Mesenchymal stem cell (in vitro differentiated cells and primary cell): ENCODE measurements at regions not wholly inside any gene's neighbourhood (a gene's known extent, or its start where the extent isn't known, plus 50 kb on each side); places are given as distances from the start of the nearest gene placed in this dataset.

Experiments
- DNase-seq: peaks from one replicate; pipeline ENCODE4 v3.0.0-alpha.2; 2013
- H2AFZ ChIP-seq: one replicate; pipeline ENCODE4 v1.6.1; 2013; ENCODE audit warnings: low read depth, mild to moderate bottlenecking, control low read depth, inconsistent platforms, low read length, moderate library complexity
- H2AK5ac ChIP-seq: 2 replicates; pipeline ENCODE4 v1.6.1; 2013; ENCODE audit warnings: low read length, moderate library complexity, mild to moderate bottlenecking, inconsistent platforms; ENCODE audit not compliant: severe bottlenecking
- H2BK120ac ChIP-seq: one replicate; pipeline ENCODE4 v1.6.1; 2013; ENCODE audit warnings: low read depth, mild to moderate bottlenecking, inconsistent platforms, low read length, moderate library complexity
- H2BK12ac ChIP-seq, 2 experiments: one replicate each; pipeline ENCODE4 v1.6.1; 2013; ENCODE audit warnings: inconsistent platforms in 2 of 2, low read length in 2 of 2, mild to moderate bottlenecking in 2 of 2, moderate library complexity in 2 of 2, control low read depth in 1 of 2
- H2BK15ac ChIP-seq: one replicate; pipeline ENCODE4 v1.6.1; 2013; ENCODE audit warnings: mild to moderate bottlenecking, low read depth, inconsistent platforms; ENCODE audit not compliant: poor library complexity, severe bottlenecking
- H2BK5ac ChIP-seq: 2 replicates; pipeline ENCODE4 v1.6.1; 2013; ENCODE audit warnings: low read depth, mild to moderate bottlenecking, low read length, control low read depth, inconsistent platforms; ENCODE audit not compliant: poor library complexity, severe bottlenecking
- H3K14ac ChIP-seq, 2 experiments: one replicate each; pipeline ENCODE4 v1.6.1; 2013; ENCODE audit warnings: inconsistent platforms in 2 of 2, low read length in 2 of 2, control low read depth in 1 of 2, mild to moderate bottlenecking in 1 of 2, moderate library complexity in 1 of 2
- H3K18ac ChIP-seq, 2 experiments: one replicate each; pipeline ENCODE4 v1.6.1; 2013; ENCODE audit warnings: inconsistent platforms in 2 of 2, low read length in 2 of 2, control low read depth in 1 of 2, low read depth in 1 of 2, mild to moderate bottlenecking in 1 of 2
- H3K23ac ChIP-seq, 2 experiments: one replicate each; pipeline ENCODE4 v1.6.1; 2013; ENCODE audit warnings: inconsistent platforms in 2 of 2, low read length in 2 of 2, mild to moderate bottlenecking in 2 of 2, moderate library complexity in 2 of 2, control low read depth in 1 of 2
- H3K27ac ChIP-seq: 2 replicates; pipeline ENCODE4 v1.5.1; 2013; ENCODE audit warnings: mild to moderate bottlenecking, moderate library complexity, low read length, control low read depth, inconsistent platforms; ENCODE audit not compliant: poor library complexity, severe bottlenecking
- H3K27me3 ChIP-seq, 2 experiments: 2 replicates each; pipeline versions ENCODE4 v1.6.1 to v1.7.0; 2013; ENCODE audit warnings: low read length in 2 of 2, mild to moderate bottlenecking in 2 of 2, moderate library complexity in 2 of 2, control low read depth in 1 of 2, inconsistent platforms in 1 of 2; ENCODE audit not compliant: control insufficient read depth in 1 of 2, insufficient read depth in 1 of 2
- H3K36me3 ChIP-seq, 2 experiments: 2 replicates each; pipeline versions ENCODE4 v1.6.1 to v1.7.0; 2013; ENCODE audit warnings: low read length in 2 of 2, control low read depth in 1 of 2, inconsistent platforms in 1 of 2, low read depth in 1 of 2, mild to moderate bottlenecking in 1 of 2; ENCODE audit not compliant: insufficient read depth in 2 of 2, control insufficient read depth in 1 of 2
- H3K4ac ChIP-seq, 2 experiments: one replicate each; pipeline ENCODE4 v1.6.1; 2013; ENCODE audit warnings: inconsistent platforms in 2 of 2, low read length in 2 of 2, mild to moderate bottlenecking in 2 of 2, moderate library complexity in 2 of 2, control low read depth in 1 of 2, low read depth in 1 of 2
- H3K4me1 ChIP-seq: 2 replicates; pipeline ENCODE4 v1.6.1; 2013; ENCODE audit warnings: low read depth, low read length, control low read depth; ENCODE audit not compliant: control insufficient read depth, insufficient read depth
- H3K4me2 ChIP-seq: 2 replicates; pipeline ENCODE4 v1.6.1; 2013; ENCODE audit warnings: low read length, mild to moderate bottlenecking, inconsistent platforms; ENCODE audit not compliant: poor library complexity, severe bottlenecking
- H3K4me3 ChIP-seq, 2 experiments: 2 replicates each; pipeline versions ENCODE4 v1.5.1 to v1.7.0; 2013; ENCODE audit warnings: low read length in 2 of 2, mild to moderate bottlenecking in 2 of 2, control low read depth in 1 of 2, low read depth in 1 of 2; ENCODE audit not compliant: insufficient read depth in 1 of 2
- H3K79me1 ChIP-seq: replicated peaks from 2 replicates; pipeline ENCODE4 v1.6.1; 2013; ENCODE audit warnings: mild to moderate bottlenecking, control low read depth, low read length, inconsistent platforms; ENCODE audit not compliant: poor library complexity, severe bottlenecking
- H3K9ac ChIP-seq: 2 replicates; pipeline ENCODE4 v1.7.0; 2013; ENCODE audit warnings: mild to moderate bottlenecking, low read length, moderate library complexity
- H3K9me3 ChIP-seq: 2 replicates; pipeline ENCODE4 v1.7.0; 2013; ENCODE audit warnings: mild to moderate bottlenecking, low read length; ENCODE audit not compliant: control insufficient read depth
- H4K8ac ChIP-seq: one replicate; pipeline ENCODE4 v1.6.1; 2013; ENCODE audit warnings: inconsistent platforms, mild to moderate bottlenecking, low read length, moderate library complexity
- H4K91ac ChIP-seq: one replicate; pipeline ENCODE4 v1.6.1; 2013; ENCODE audit warnings: mild to moderate bottlenecking, low read length, inconsistent platforms
- WGBS: methylation state at CpG from one replicate; pipeline ENCODE4 v1.1.7; 2013; ENCODE audit warnings: mixed read lengths; 5-methylcytosine and 5-hydroxymethylcytosine counted together

- H3K4me1 ChIP-seq: no peaks in the 10 kb centered on the region
- no peak overlapping the region for H4K91ac ChIP-seq
- no peak for DNase-seq
- H3K27me3 ChIP-seq: peaks cover 0 to 6% of the 10 kb centered on the region in 2 experiments
- WGBS: 56% methylated on average over 4 of the region's 6 CpGs
- H3K4ac ChIP-seq: no peak overlapping the region
- H3K4me3 ChIP-seq: no peak overlapping the region
- no peak overlapping the region for H3K9ac ChIP-seq
- H2BK5ac ChIP-seq: no peak overlapping the region
- no peaks in the 10 kb centered on the region for H3K36me3 ChIP-seq
- no peaks in the 10 kb centered on the region for H3K79me1 ChIP-seq
- H3K18ac ChIP-seq: no peak overlapping the region
- no peak overlapping the region for H3K23ac ChIP-seq
- H2BK12ac ChIP-seq: no peak overlapping the region
- H3K27ac ChIP-seq: no peak overlapping the region
- H2BK15ac ChIP-seq: no peak overlapping the region
- no peak overlapping the region for H3K4me2 ChIP-seq
- no peak overlapping the region for H3K14ac ChIP-seq
- H2BK120ac ChIP-seq: no peak overlapping the region
- no peak overlapping the region for H4K8ac ChIP-seq
- H3K9me3 ChIP-seq: peaks cover 11% of the 10 kb centered on the region
- H2AFZ ChIP-seq: no peak overlapping the region
- no peak overlapping the region for H2AK5ac ChIP-seq
Observed at GRCh38 chr16:9446471-9447194, 355.2 kb downstream of the HAPSTR1 start.

GRCh38 chr16:9447195-9447551 is 355.7 kb downstream of the HAPSTR1 start:
- no peak overlapping the region for H2BK15ac ChIP-seq
- H3K27ac ChIP-seq: no peak overlapping the region
- no peak overlapping the region for H2AK5ac ChIP-seq
- no peak overlapping the region for H4K91ac ChIP-seq
- H2BK12ac ChIP-seq: no peak overlapping the region
- H3K18ac ChIP-seq: no peak overlapping the region
- no peak overlapping the region for H3K14ac ChIP-seq
- H3K9me3 ChIP-seq: peaks cover 11% of the 10 kb centered on the region
- no peak overlapping the region for H3K4me3 ChIP-seq
- H3K36me3 ChIP-seq: no peaks in the 10 kb centered on the region
- H2AFZ ChIP-seq: no peak overlapping the region
- H3K4me1 ChIP-seq: no peaks in the 10 kb centered on the region
- WGBS: 52% methylated on average over 2 of the region's 2 CpGs
- H3K27me3 ChIP-seq: peaks cover 0 to 5% of the 10 kb centered on the region in 2 experiments
- no peak overlapping the region for H3K23ac ChIP-seq
- no peak overlapping the region for H3K4ac ChIP-seq
- H3K9ac ChIP-seq: no peak overlapping the region
- no peak overlapping the region for H4K8ac ChIP-seq
- H2BK120ac ChIP-seq: no peak overlapping the region
- no peak overlapping the region for H2BK5ac ChIP-seq
- no peak overlapping the region for H3K4me2 ChIP-seq
- no peak for DNase-seq
- no peaks in the 10 kb centered on the region for H3K79me1 ChIP-seq

GRCh38 chr16:9447699-9448098 is 356.3 kb downstream of the HAPSTR1 start:
- H2AK5ac ChIP-seq: no peak overlapping the region
- no peaks in the 10 kb centered on the region for H3K27me3 ChIP-seq
- H2BK15ac ChIP-seq: no peak overlapping the region
- no peak overlapping the region for H2BK5ac ChIP-seq
- H3K23ac ChIP-seq: no peak overlapping the region
- 79% methylated on average over 4 of the region's 4 CpGs for WGBS
- H3K14ac ChIP-seq: no peak overlapping the region
- no peaks in the 10 kb centered on the region for H3K36me3 ChIP-seq
- H3K4me2 ChIP-seq: no peak overlapping the region
- no peak overlapping the region for H3K4me3 ChIP-seq
- peaks cover 11% of the 10 kb centered on the region for H3K9me3 ChIP-seq
- no peak overlapping the region for H2BK12ac ChIP-seq
- no peak overlapping the region for H4K8ac ChIP-seq
- H3K4me1 ChIP-seq: no peaks in the 10 kb centered on the region
- no peak overlapping the region for H3K9ac ChIP-seq
- DNase-seq: no peak
- no peak overlapping the region for H3K4ac ChIP-seq
- H2AFZ ChIP-seq: no peak overlapping the region
- no peaks in the 10 kb centered on the region for H3K79me1 ChIP-seq
- no peak overlapping the region for H4K91ac ChIP-seq
- H3K27ac ChIP-seq: no peak overlapping the region
- H2BK120ac ChIP-seq: no peak overlapping the region
- H3K18ac ChIP-seq: no peak overlapping the region

GRCh38 chr16:9449597-9449996 is 358.2 kb downstream of the HAPSTR1 start:
- H3K14ac ChIP-seq: no peak overlapping the region
- peaks cover 11% of the 10 kb centered on the region for H3K9me3 ChIP-seq
- H3K36me3 ChIP-seq: no peaks in the 10 kb centered on the region
- no peak overlapping the region for H2BK15ac ChIP-seq
- H3K4ac ChIP-seq: no peak overlapping the region
- no peak overlapping the region for H2AFZ ChIP-seq
- H2BK120ac ChIP-seq: no peak overlapping the region
- no peak overlapping the region for H3K4me2 ChIP-seq
- H4K91ac ChIP-seq: no peak overlapping the region
- no peaks in the 10 kb centered on the region for H3K79me1 ChIP-seq
- H2BK5ac ChIP-seq: no peak overlapping the region
- H3K27ac ChIP-seq: no peak overlapping the region
- 81% methylated on average over 3 of the region's 3 CpGs for WGBS
- H2BK12ac ChIP-seq: no peak overlapping the region
- H4K8ac ChIP-seq: no peak overlapping the region
- no peak overlapping the region for H2AK5ac ChIP-seq
- no peak overlapping the region for H3K23ac ChIP-seq
- H3K9ac ChIP-seq: no peak overlapping the region
- no peaks in the 10 kb centered on the region for H3K27me3 ChIP-seq
- no peak for DNase-seq
- H3K4me3 ChIP-seq: no peak overlapping the region
- no peaks in the 10 kb centered on the region for H3K4me1 ChIP-seq
- H3K18ac ChIP-seq: no peak overlapping the region
